ENCODE measurements at regions not wholly inside any gene's neighbourhood (a gene's known extent, or its start where the extent isn't known, plus 50 kb on each side); places are given as distances from the start of the nearest gene placed in this dataset.
A peak's percentile ranks its signal among the peaks of the same experiment; 100 is the strongest.

- DNase-seq (no peak), ATAC-seq (ENCODE audit: low FRiP score) (no peak)
- Histone ChIP-seq H3K27me3 (ENCODE audit: control insufficient read depth in 1 of 2, insufficient read depth in 2 of 2, low read length in 1 of 2) (no peaks in the 10 kb centered on the region), H3K4me1 (ENCODE audit: control insufficient read depth in 1 of 2, insufficient read depth in 2 of 2, low read length in 2 of 2) (peaks cover 0 to 1% of the 10 kb centered on the region in 2 donors), H3K4me3 (ENCODE audit: low read length in 2 of 2) (no peak overlapping the region), H3K36me3 (ENCODE audit: control insufficient read depth in 1 of 2, insufficient read depth in 2 of 2, low read length in 1 of 2) (no peaks in the 10 kb centered on the region), H3K9me3 (ENCODE audit: control insufficient read depth, low read length) (no peaks in the 10 kb centered on the region), H3K27ac (ENCODE audit: low read depth in 1 of 2, low read length in 2 of 2) (no peak overlapping the region)
- intact Hi-C loops (cut with DNase I), result no loop called here
- WGBS, 2 donors, result 44 to 62% methylated on average over 4 of the region's 4 CpGs
These were observed 68.1 kb upstream of the STMND1 start for GRCh38 chr6:17033746-17034145.

- 4% methylated on average over 12 of the region's 12 CpGs for WGBS, 2 donors
- Histone ChIP-seq H3K4me3 (ENCODE audit: low read length in 2 of 2) (peak overlapping the region in 1 of 2 donors; percentile 49), H3K36me3 (ENCODE audit: control insufficient read depth in 1 of 2, insufficient read depth in 2 of 2, low read length in 1 of 2) (no peaks in the 10 kb centered on the region), H3K4me1 (ENCODE audit: control insufficient read depth in 1 of 2, insufficient read depth in 2 of 2, low read length in 2 of 2) (peaks cover 0 to 1% of the 10 kb centered on the region in 2 donors), H3K9me3 (ENCODE audit: control insufficient read depth, low read length) (no peaks in the 10 kb centered on the region), H3K27ac (ENCODE audit: low read depth in 1 of 2, low read length in 2 of 2) (peak overlapping the region; percentile 88 to 92), H3K27me3 (ENCODE audit: control insufficient read depth in 1 of 2, insufficient read depth in 2 of 2, low read length in 1 of 2) (no peaks in the 10 kb centered on the region)
- intact Hi-C loops (cut with DNase I), result no loop called here
- ATAC-seq (ENCODE audit: low FRiP score), result peak; percentile 82
- DNase-seq, result peak; percentile 74 to 82
These were observed 68.7 kb upstream of the STMND1 start for GRCh38 chr6:17032988-17033634.

GRCh38 chr6:17032590-17032987 lies 69.3 kb upstream of the STMND1 start:
- H3K4me3 ChIP-seq (ENCODE audit: low read length in 2 of 2), result no peak overlapping the region
- H3K9me3 ChIP-seq (ENCODE audit: control insufficient read depth, low read length), result no peaks in the 10 kb centered on the region
- no peaks in the 10 kb centered on the region for H3K36me3 ChIP-seq (ENCODE audit: control insufficient read depth in 1 of 2, insufficient read depth in 2 of 2, low read length in 1 of 2)
- intact Hi-C loops (cut with DNase I), result no loop called here
- 3 to 7% methylated on average over 3 of the region's 3 CpGs for WGBS, 2 donors
- DNase-seq (no peak), ATAC-seq (ENCODE audit: low FRiP score) (peak; percentile 30)
- peak overlapping the region in 1 of 2 donors; percentile 34 for H3K27ac ChIP-seq (ENCODE audit: low read depth in 1 of 2, low read length in 2 of 2)
- peaks cover 0 to 1% of the 10 kb centered on the region in 2 donors for H3K4me1 ChIP-seq (ENCODE audit: control insufficient read depth in 1 of 2, insufficient read depth in 2 of 2, low read length in 2 of 2)
- no peaks in the 10 kb centered on the region for H3K27me3 ChIP-seq (ENCODE audit: control insufficient read depth in 1 of 2, insufficient read depth in 2 of 2, low read length in 1 of 2)

GRCh38 chr6:17031961-17032360 lies 69.9 kb upstream of the STMND1 start:
- peaks cover 0 to 1% of the 10 kb centered on the region in 2 donors for H3K4me1 ChIP-seq (ENCODE audit: control insufficient read depth in 1 of 2, insufficient read depth in 2 of 2, low read length in 2 of 2)
- no peak for ATAC-seq (ENCODE audit: low FRiP score)
- H3K9me3 ChIP-seq (ENCODE audit: control insufficient read depth, low read length), result no peaks in the 10 kb centered on the region
- no peaks in the 10 kb centered on the region for H3K36me3 ChIP-seq (ENCODE audit: control insufficient read depth in 1 of 2, insufficient read depth in 2 of 2, low read length in 1 of 2)
- no peaks in the 10 kb centered on the region for H3K27me3 ChIP-seq (ENCODE audit: control insufficient read depth in 1 of 2, insufficient read depth in 2 of 2, low read length in 1 of 2)
- peak overlapping the region in 1 of 2 donors; percentile 43 for H3K27ac ChIP-seq (ENCODE audit: low read depth in 1 of 2, low read length in 2 of 2)
- H3K4me3 ChIP-seq (ENCODE audit: low read length in 2 of 2), result no peak overlapping the region
- WGBS, 2 donors, result 47 to 62% methylated on average over 19 of the region's 19 CpGs
- peak in 1 of 2 donors; percentile 49 for DNase-seq
- intact Hi-C loops (cut with DNase I), result no loop called here

- intact Hi-C loops (cut with DNase I), result no loop called here
- ATAC-seq (ENCODE audit: low FRiP score) (no peak), DNase-seq (no peak)
- no peaks in the 10 kb centered on the region for H3K36me3 ChIP-seq (ENCODE audit: control insufficient read depth in 1 of 2, insufficient read depth in 2 of 2, low read length in 1 of 2)
- H3K27me3 ChIP-seq (ENCODE audit: control insufficient read depth in 1 of 2, insufficient read depth in 2 of 2, low read length in 1 of 2), result no peaks in the 10 kb centered on the region
- peaks cover 8% of the 10 kb centered on the region for H3K9me3 ChIP-seq (ENCODE audit: control insufficient read depth, low read length)
- no peak overlapping the region for H3K27ac ChIP-seq (ENCODE audit: low read depth in 1 of 2, low read length in 2 of 2)
- no peak overlapping the region for H3K4me3 ChIP-seq (ENCODE audit: low read length in 2 of 2)
- 83 to 89% methylated on average over 1 of the region's 1 CpG for WGBS, 2 donors
- no peaks in the 10 kb centered on the region for H3K4me1 ChIP-seq (ENCODE audit: control insufficient read depth in 1 of 2, insufficient read depth in 2 of 2, low read length in 2 of 2)
These were observed 74.4 kb upstream of the STMND1 start for GRCh38 chr6:17027441-17027840.

- no peak overlapping the region for H3K27ac ChIP-seq (ENCODE audit: low read depth in 1 of 2, low read length in 2 of 2)
- no peaks in the 10 kb centered on the region for H3K27me3 ChIP-seq (ENCODE audit: control insufficient read depth in 1 of 2, insufficient read depth in 2 of 2, low read length in 1 of 2)
- 84 to 86% methylated on average over 3 of the region's 3 CpGs for WGBS, 2 donors
- no peaks in the 10 kb centered on the region for H3K36me3 ChIP-seq (ENCODE audit: control insufficient read depth in 1 of 2, insufficient read depth in 2 of 2, low read length in 1 of 2)
- DNase-seq (no peak), ATAC-seq (ENCODE audit: low FRiP score) (no peak)
- no peaks in the 10 kb centered on the region for H3K4me1 ChIP-seq (ENCODE audit: control insufficient read depth in 1 of 2, insufficient read depth in 2 of 2, low read length in 2 of 2)
- intact Hi-C loops (cut with DNase I), result no loop called here
- no peak overlapping the region for H3K4me3 ChIP-seq (ENCODE audit: low read length in 2 of 2)
- peaks cover 8% of the 10 kb centered on the region for H3K9me3 ChIP-seq (ENCODE audit: control insufficient read depth, low read length)
These were observed 79.2 kb upstream of the STMND1 start for GRCh38 chr6:17022604-17023003.

- Histone ChIP-seq H3K36me3 (ENCODE audit: control insufficient read depth in 1 of 2, insufficient read depth in 2 of 2, low read length in 1 of 2) (no peaks in the 10 kb centered on the region), H3K4me3 (ENCODE audit: low read length in 2 of 2) (no peak overlapping the region), H3K27ac (ENCODE audit: low read depth in 1 of 2, low read length in 2 of 2) (no peak overlapping the region), H3K27me3 (ENCODE audit: control insufficient read depth in 1 of 2, insufficient read depth in 2 of 2, low read length in 1 of 2) (no peaks in the 10 kb centered on the region), H3K9me3 (ENCODE audit: control insufficient read depth, low read length) (peaks cover 8% of the 10 kb centered on the region), H3K4me1 (ENCODE audit: control insufficient read depth in 1 of 2, insufficient read depth in 2 of 2, low read length in 2 of 2) (no peaks in the 10 kb centered on the region)
- no peak for ATAC-seq (ENCODE audit: low FRiP score)
- 43 to 46% methylated on average over 5 of the region's 5 CpGs for WGBS, 2 donors
- DNase-seq, result no peak
- intact Hi-C loops (cut with DNase I), result no loop called here
These were observed 80.3 kb upstream of the STMND1 start for GRCh38 chr6:17021539-17021889.

GRCh38 chr6:17020889-17021538 lies 80.8 kb upstream of the STMND1 start:
- intact Hi-C loops (cut with DNase I), result no loop called here
- Histone ChIP-seq H3K9me3 (ENCODE audit: control insufficient read depth, low read length) (peaks cover 5% of the 10 kb centered on the region), H3K4me3 (ENCODE audit: low read length in 2 of 2) (no peak overlapping the region), H3K27me3 (ENCODE audit: control insufficient read depth in 1 of 2, insufficient read depth in 2 of 2, low read length in 1 of 2) (no peaks in the 10 kb centered on the region), H3K27ac (ENCODE audit: low read depth in 1 of 2, low read length in 2 of 2) (no peak overlapping the region), H3K36me3 (ENCODE audit: control insufficient read depth in 1 of 2, insufficient read depth in 2 of 2, low read length in 1 of 2) (no peaks in the 10 kb centered on the region), H3K4me1 (ENCODE audit: control insufficient read depth in 1 of 2, insufficient read depth in 2 of 2, low read length in 2 of 2) (no peaks in the 10 kb centered on the region)
- ATAC-seq (ENCODE audit: low FRiP score) (no peak), DNase-seq (no peak)
- WGBS, 2 donors, result 61 to 72% methylated on average over 3 of the region's 3 CpGs

- H3K9me3 ChIP-seq (ENCODE audit: control insufficient read depth, low read length), result no peaks in the 10 kb centered on the region
- H3K27ac ChIP-seq (ENCODE audit: low read depth in 1 of 2, low read length in 2 of 2), result no peak overlapping the region
- no peak overlapping the region for H3K4me3 ChIP-seq (ENCODE audit: low read length in 2 of 2)
- H3K36me3 ChIP-seq (ENCODE audit: control insufficient read depth in 1 of 2, insufficient read depth in 2 of 2, low read length in 1 of 2), result no peaks in the 10 kb centered on the region
- intact Hi-C loops (cut with DNase I), result loop anchor here in 1 of 2 donors (10.0 kb wide), 1 partner anchor 66 kb away; no protein-coding TSS in a partner anchor
- H3K4me1 ChIP-seq (ENCODE audit: control insufficient read depth in 1 of 2, insufficient read depth in 2 of 2, low read length in 2 of 2), result no peaks in the 10 kb centered on the region
- WGBS, 2 donors, result 94 to 95% methylated on average over 5 of the region's 5 CpGs
- DNase-seq (no peak), ATAC-seq (ENCODE audit: low FRiP score) (no peak)
- no peaks in the 10 kb centered on the region for H3K27me3 ChIP-seq (ENCODE audit: control insufficient read depth in 1 of 2, insufficient read depth in 2 of 2, low read length in 1 of 2)
These were observed 83.4 kb upstream of the STMND1 start for GRCh38 chr6:17018425-17018824.
